Neural progenitor cell (in vitro differentiated cells): ENCODE measurements at regions not wholly inside any gene's neighbourhood (a gene's known extent, or its start where the extent isn't known, plus 50 kb on each side); places are given as distances from the start of the nearest gene placed in this dataset.

Source experiments
- CTCF ChIP-seq: fragments of 200-600 bp; sonication (generic); IDR thresholded peaks from 2 replicates; pipeline ENCODE4 v1.5.1; 2017; ENCODE audit warnings: antibody characterized with exemption, mild to moderate bottlenecking
- EZH2phosphoT487 ChIP-seq: fragments of 200-600 bp; sonication (generic); IDR thresholded peaks from 2 replicates; pipeline ENCODE4 v1.6.1; 2017; ENCODE audit warnings: antibody characterized with exemption

GRCh38 chr5:162990856-162991497, 446.4 kb upstream of the CCNG1 start:
- no peak for TF ChIP-seq CTCF
- TF ChIP-seq EZH2phosphoT487 = no peak
